Neural cell (in vitro differentiated cells): ENCODE measurements at regions not wholly inside any gene's neighbourhood (a gene's known extent, or its start where the extent isn't known, plus 50 kb on each side); places are given as distances from the start of the nearest gene placed in this dataset.

Experiments used
- H2AFZ ChIP-seq: fragments of 200-600, 300-800 bp; sonication (generic), shearing (Covaris generic); 2 replicates; pipeline ENCODE4 v1.6.0; 2014; ENCODE audit warnings: low read depth, mild to moderate bottlenecking, antibody characterized with exemption, low read length, moderate library complexity
- H3F3A ChIP-seq: fragments of 200-600 bp; shearing (Covaris generic); 2 replicates; pipeline ENCODE4 v1.6.1; 2016; ENCODE audit warnings: mild to moderate bottlenecking, moderate library complexity, mixed read lengths, antibody characterized with exemption, low read length; ENCODE audit not compliant: insufficient read depth, poor library complexity, severe bottlenecking
- H3K27ac ChIP-seq: fragments of 200-600, 300-800 bp; sonication (generic), shearing (Covaris generic); 2 replicates; pipeline ENCODE4 v1.5.1; 2014; ENCODE audit warnings: mild to moderate bottlenecking, low read length, moderate library complexity
- H3K27me3 ChIP-seq: fragments of 300-800, 200-600 bp; sonication (generic), shearing (Covaris generic); 2 replicates; pipeline ENCODE4 v1.6.0; 2014; ENCODE audit warnings: mild to moderate bottlenecking, low read depth, low read length, moderate library complexity; ENCODE audit not compliant: insufficient read depth
- H3K36me3 ChIP-seq: fragments of 300-800, 200-600 bp; sonication (generic), shearing (Covaris generic); 2 replicates; pipeline ENCODE4 v1.5.1; 2014; ENCODE audit warnings: mild to moderate bottlenecking, antibody characterized with exemption, low read length, moderate library complexity; ENCODE audit not compliant: insufficient read depth
- H3K4me2 ChIP-seq: fragments of 300-800, 200-600 bp; sonication (generic), shearing (Covaris generic); 2 replicates; pipeline ENCODE4 v1.6.0; 2014; ENCODE audit warnings: mild to moderate bottlenecking, low read length
- H3K4me3 ChIP-seq: fragments of 300-800, 200-600 bp; sonication (generic), shearing (Covaris generic); 2 replicates; pipeline ENCODE4 v1.5.1; 2014; ENCODE audit warnings: mild to moderate bottlenecking, low read length, moderate library complexity
- H3K79me2 ChIP-seq: fragments of 200-600 bp; shearing (Covaris generic); replicated peaks from 2 replicates; pipeline ENCODE4 v1.6.0; 2014; ENCODE audit warnings: mild to moderate bottlenecking, low read length, moderate library complexity; ENCODE audit not compliant: insufficient read depth
- H3K9ac ChIP-seq: fragments of 300-800, 200-600 bp; sonication (generic), shearing (Covaris generic); 2 replicates; pipeline ENCODE4 v1.6.1; 2016; ENCODE audit warnings: mild to moderate bottlenecking, low read length, mixed read lengths
- H3K9me2 ChIP-seq: fragments of 200-600 bp; shearing (Covaris generic); 2 replicates; pipeline ENCODE4 v1.6.1; 2016; ENCODE audit warnings: mild to moderate bottlenecking, low read length, mixed read lengths; ENCODE audit not compliant: insufficient read depth
- H3K9me3 ChIP-seq: fragments of 200-600, 300-800 bp; sonication (generic), shearing (Covaris generic); 2 replicates; pipeline ENCODE4 v1.6.1; 2016; ENCODE audit warnings: mild to moderate bottlenecking, mixed run types, low read length, moderate library complexity, mixed read lengths
- H4K20me1 ChIP-seq: fragments of 200-600 bp; shearing (Covaris generic); 2 replicates; pipeline ENCODE4 v1.6.1; 2016; ENCODE audit warnings: mild to moderate bottlenecking, mixed run types; ENCODE audit not compliant: insufficient read depth
- EP300 ChIP-seq: fragments of 450-650 bp; conservative IDR thresholded peaks from 2 replicates; pipeline ENCODE4 v1.6.1; 2014; ENCODE audit warnings: antibody characterized with exemption, mild to moderate bottlenecking, moderate library complexity; ENCODE audit not compliant: poor library complexity, severe bottlenecking
- EZH2 ChIP-seq: fragments of 200-600, 300-800 bp; shearing (Covaris generic), sonication (generic); IDR thresholded peaks from 2 replicates; pipeline ENCODE4 v1.6.1; 2014; ENCODE audit warnings: antibody characterized with exemption, low read length, borderline replicate concordance, mild to moderate bottlenecking; ENCODE audit not compliant: insufficient read depth, poor library complexity, severe bottlenecking
- MXI1 ChIP-seq: fragments of 450-650 bp; conservative IDR thresholded peaks from 2 replicates; pipeline ENCODE4 v1.6.1; 2014; ENCODE audit warnings: antibody characterized with exemption, mild to moderate bottlenecking; ENCODE audit not compliant: poor library complexity, severe bottlenecking
- POLR2AphosphoS5 ChIP-seq: IDR thresholded peaks from 2 replicates; pipeline ENCODE4 v1.6.1; 2012
- RAD21 ChIP-seq: fragments of 450-650 bp; conservative IDR thresholded peaks from 2 replicates; pipeline ENCODE4 v1.6.1; 2014; ENCODE audit warnings: antibody characterized with exemption, mild to moderate bottlenecking, moderate library complexity
- SMC3 ChIP-seq: fragments of 450-650 bp; conservative IDR thresholded peaks from 2 replicates; pipeline ENCODE4 v1.6.1; 2014; ENCODE audit warnings: antibody characterized with exemption, mild to moderate bottlenecking, moderate library complexity; ENCODE audit not compliant: poor library complexity
- TAF1 ChIP-seq: IDR thresholded peaks from 2 replicates; pipeline ENCODE4 v1.6.1; 2012; ENCODE audit warnings: low read depth
- TF ChIP-seq, protein P1 (sequence below): IDR thresholded peaks from 2 replicates; pipeline ENCODE4 v1.6.1; 2012; ENCODE audit warnings: borderline replicate concordance
- TF ChIP-seq, protein P2 (sequence below): fragments of 450-650 bp; IDR thresholded peaks from 2 replicates; pipeline ENCODE4 v1.5.1; 2014; ENCODE audit warnings: antibody characterized with exemption, mild to moderate bottlenecking, moderate library complexity; ENCODE audit not compliant: poor library complexity, severe bottlenecking

DNA sequence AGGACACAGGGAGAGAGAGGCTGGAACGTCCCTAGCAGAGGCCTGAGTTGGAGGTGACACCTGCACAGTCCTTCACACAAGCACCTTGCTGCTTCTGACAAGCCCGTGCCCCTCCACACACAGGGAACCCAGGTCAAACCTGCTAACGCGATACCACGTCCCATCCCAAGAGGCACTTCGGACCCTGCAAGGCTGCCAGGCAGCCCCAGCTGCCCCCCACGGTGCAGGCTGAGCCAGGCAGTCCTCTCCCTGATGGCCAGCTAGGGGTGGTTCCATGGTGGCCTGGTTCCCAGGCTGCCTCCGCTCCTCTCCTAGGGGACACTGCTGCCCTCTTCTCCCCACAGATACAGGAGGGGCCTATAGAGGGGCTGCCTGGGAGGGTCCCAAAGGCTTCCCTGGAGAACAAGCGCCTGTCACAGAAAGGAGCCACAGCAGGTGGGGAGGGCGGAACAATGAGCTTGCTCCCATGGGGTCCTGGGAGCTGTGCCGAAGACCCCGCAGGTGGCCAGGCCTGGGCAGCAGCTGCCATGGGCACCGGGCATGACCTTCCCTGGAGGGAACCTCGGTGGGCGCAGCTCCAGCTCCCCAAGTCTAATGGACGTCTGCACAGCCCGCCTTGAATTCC, 434.2 kb upstream of the MYT1L start:
- H3K9me2 ChIP-seq: no peaks in the 10 kb centered on the region
- no peaks in the 10 kb centered on the region for H3F3A ChIP-seq
- H3K9me3 ChIP-seq: no peaks in the 10 kb centered on the region
- H3K79me2 ChIP-seq: no peaks in the 10 kb centered on the region
- no peak overlapping the region for H3K9ac ChIP-seq
- no peaks in the 10 kb centered on the region for H3K36me3 ChIP-seq
- TF ChIP-seq SMC3 (no peak), EP300 (no peak), EZH2 (no peak), TAF1 (no peak), RAD21 (no peak), MXI1 (no peak), POLR2AphosphoS5 (no peak)
- TF ChIP-seq, protein P1, sequence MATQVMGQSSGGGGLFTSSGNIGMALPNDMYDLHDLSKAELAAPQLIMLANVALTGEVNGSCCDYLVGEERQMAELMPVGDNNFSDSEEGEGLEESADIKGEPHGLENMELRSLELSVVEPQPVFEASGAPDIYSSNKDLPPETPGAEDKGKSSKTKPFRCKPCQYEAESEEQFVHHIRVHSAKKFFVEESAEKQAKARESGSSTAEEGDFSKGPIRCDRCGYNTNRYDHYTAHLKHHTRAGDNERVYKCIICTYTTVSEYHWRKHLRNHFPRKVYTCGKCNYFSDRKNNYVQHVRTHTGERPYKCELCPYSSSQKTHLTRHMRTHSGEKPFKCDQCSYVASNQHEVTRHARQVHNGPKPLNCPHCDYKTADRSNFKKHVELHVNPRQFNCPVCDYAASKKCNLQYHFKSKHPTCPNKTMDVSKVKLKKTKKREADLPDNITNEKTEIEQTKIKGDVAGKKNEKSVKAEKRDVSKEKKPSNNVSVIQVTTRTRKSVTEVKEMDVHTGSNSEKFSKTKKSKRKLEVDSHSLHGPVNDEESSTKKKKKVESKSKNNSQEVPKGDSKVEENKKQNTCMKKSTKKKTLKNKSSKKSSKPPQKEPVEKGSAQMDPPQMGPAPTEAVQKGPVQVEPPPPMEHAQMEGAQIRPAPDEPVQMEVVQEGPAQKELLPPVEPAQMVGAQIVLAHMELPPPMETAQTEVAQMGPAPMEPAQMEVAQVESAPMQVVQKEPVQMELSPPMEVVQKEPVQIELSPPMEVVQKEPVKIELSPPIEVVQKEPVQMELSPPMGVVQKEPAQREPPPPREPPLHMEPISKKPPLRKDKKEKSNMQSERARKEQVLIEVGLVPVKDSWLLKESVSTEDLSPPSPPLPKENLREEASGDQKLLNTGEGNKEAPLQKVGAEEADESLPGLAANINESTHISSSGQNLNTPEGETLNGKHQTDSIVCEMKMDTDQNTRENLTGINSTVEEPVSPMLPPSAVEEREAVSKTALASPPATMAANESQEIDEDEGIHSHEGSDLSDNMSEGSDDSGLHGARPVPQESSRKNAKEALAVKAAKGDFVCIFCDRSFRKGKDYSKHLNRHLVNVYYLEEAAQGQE: no peak
- TF ChIP-seq, protein P2, sequence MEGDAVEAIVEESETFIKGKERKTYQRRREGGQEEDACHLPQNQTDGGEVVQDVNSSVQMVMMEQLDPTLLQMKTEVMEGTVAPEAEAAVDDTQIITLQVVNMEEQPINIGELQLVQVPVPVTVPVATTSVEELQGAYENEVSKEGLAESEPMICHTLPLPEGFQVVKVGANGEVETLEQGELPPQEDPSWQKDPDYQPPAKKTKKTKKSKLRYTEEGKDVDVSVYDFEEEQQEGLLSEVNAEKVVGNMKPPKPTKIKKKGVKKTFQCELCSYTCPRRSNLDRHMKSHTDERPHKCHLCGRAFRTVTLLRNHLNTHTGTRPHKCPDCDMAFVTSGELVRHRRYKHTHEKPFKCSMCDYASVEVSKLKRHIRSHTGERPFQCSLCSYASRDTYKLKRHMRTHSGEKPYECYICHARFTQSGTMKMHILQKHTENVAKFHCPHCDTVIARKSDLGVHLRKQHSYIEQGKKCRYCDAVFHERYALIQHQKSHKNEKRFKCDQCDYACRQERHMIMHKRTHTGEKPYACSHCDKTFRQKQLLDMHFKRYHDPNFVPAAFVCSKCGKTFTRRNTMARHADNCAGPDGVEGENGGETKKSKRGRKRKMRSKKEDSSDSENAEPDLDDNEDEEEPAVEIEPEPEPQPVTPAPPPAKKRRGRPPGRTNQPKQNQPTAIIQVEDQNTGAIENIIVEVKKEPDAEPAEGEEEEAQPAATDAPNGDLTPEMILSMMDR: no peak
- no peak overlapping the region for H3K4me3 ChIP-seq
- no peak overlapping the region for H3K27ac ChIP-seq
- H4K20me1 ChIP-seq: no peaks in the 10 kb centered on the region
- no peaks in the 10 kb centered on the region for H3K27me3 ChIP-seq
- no peak overlapping the region for H2AFZ ChIP-seq
- no peak overlapping the region for H3K4me2 ChIP-seq

- no peaks in the 10 kb centered on the region for H3K27me3 ChIP-seq
- no peak overlapping the region for H3K4me2 ChIP-seq
- H3K79me2 ChIP-seq: no peaks in the 10 kb centered on the region
- H3K27ac ChIP-seq: no peak overlapping the region
- no peak overlapping the region for H2AFZ ChIP-seq
- no peaks in the 10 kb centered on the region for H4K20me1 ChIP-seq
- H3K9ac ChIP-seq: no peak overlapping the region
- no peak overlapping the region for H3K4me3 ChIP-seq
- H3K36me3 ChIP-seq: no peaks in the 10 kb centered on the region
- H3K9me3 ChIP-seq: no peaks in the 10 kb centered on the region
- TF ChIP-seq TAF1: no peak
- TF ChIP-seq POLR2AphosphoS5: no peak
- TF ChIP-seq, protein P1: no peak
- TF ChIP-seq SMC3: no peak
- no peak for TF ChIP-seq MXI1
- TF ChIP-seq RAD21: no peak
- TF ChIP-seq, protein P2: no peak
- TF ChIP-seq EP300: no peak
- no peak for TF ChIP-seq EZH2
- no peaks in the 10 kb centered on the region for H3F3A ChIP-seq
- H3K9me2 ChIP-seq: no peaks in the 10 kb centered on the region
Observed at GRCh38 chr2:2764739-2765138, 433.7 kb upstream of the MYT1L start.
